Erythroblast (primary cell): ENCODE measurements at regions not wholly inside any gene's neighbourhood (a gene's known extent, or its start where the extent isn't known, plus 50 kb on each side); places are given as distances from the start of the nearest gene placed in this dataset.
"Not testable (repeated sequence)": the region's sequence is repeated elsewhere in the genome, so short reads cannot be mapped to it uniquely, and the experiment has no call there.

ENCODE experiments used
- DNase-seq, 2 experiments: peaks; one replicate each; lab custom pipeline; 2025; lab: John Stamatoyannopoulos, UW
- GATA1 ChIP-seq: IDR thresholded peaks from 2 replicates; pipeline ENCODE4 v1.6.1; 2011; ENCODE audit warnings: low read depth, mild to moderate bottlenecking, control low read depth, low read length, moderate library complexity
- POLR2A ChIP-seq: IDR thresholded peaks from 2 replicates; pipeline ENCODE4 v1.6.1; 2011; ENCODE audit warnings: mild to moderate bottlenecking, low read length

GRCh38 chr2:150120326-150120955 is 367.0 kb downstream of the RND3 start:
- DNase-seq = no peak
- TF ChIP-seq POLR2A (no peak), GATA1 (no peak)

- DNase-seq = no peak
- TF ChIP-seq POLR2A (no peak), GATA1 (no peak)
Measured at GRCh38 chr2:150119819-150120218, 367.6 kb downstream of the RND3 start.

- not testable (repeated sequence) for DNase-seq
Measured at GRCh38 chr2:150114089-150114488, 373.4 kb downstream of the RND3 start.

GRCh38 chr2:150110548-150110947 is 376.9 kb downstream of the RND3 start:
- no peak for DNase-seq

DNA sequence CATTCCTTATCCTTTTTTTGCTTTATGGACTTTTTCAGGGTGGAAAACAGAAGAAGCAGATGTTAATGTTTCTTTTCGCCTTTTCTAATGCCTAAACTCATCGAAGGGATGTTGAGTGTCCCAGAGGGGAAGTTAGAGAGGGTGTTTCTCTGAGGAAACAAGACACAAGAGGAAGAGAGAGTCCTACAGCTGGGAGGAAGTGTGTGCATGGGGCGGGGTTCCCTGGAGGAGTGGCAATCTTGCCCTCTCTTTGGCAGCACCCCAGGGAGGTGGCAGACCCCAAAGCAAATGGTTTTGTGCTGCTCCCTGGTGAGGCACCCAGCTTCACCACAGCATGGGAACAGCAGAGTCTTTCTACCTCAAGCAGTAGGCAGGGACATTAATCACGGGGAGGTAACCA is 377.6 kb downstream of the RND3 start:
- TF ChIP-seq POLR2A (no peak), GATA1 (no peak)

More at GRCh38 chr2:150110548-150110947, 376.9 kb downstream of the RND3 start:
- TF ChIP-seq POLR2A = no peak
- TF ChIP-seq GATA1 = no peak

DNA sequence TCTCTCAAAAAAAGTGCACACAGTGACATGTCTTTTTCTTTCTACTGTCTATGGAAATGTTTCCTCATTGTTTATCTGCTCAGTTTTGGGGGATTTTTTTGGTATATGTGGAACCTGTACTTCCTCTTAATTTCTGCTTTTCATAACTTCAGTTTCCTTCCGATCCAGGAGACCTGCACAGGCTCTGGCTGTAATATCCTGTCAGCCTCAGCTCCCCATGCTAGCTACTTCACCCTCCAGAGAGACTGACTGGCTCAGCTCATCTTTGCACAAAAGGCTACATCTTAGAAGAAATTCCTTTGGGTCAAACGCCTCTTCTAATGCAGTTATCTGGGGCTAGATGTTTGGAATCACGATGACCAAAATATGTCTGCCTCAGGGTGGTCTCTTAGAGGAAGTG is 378.4 kb downstream of the RND3 start:
- TF ChIP-seq POLR2A (no peak), GATA1 (no peak)

More for the DNA sequence above, 377.6 kb downstream of the RND3 start:
- DNase-seq = no peak

DNA sequence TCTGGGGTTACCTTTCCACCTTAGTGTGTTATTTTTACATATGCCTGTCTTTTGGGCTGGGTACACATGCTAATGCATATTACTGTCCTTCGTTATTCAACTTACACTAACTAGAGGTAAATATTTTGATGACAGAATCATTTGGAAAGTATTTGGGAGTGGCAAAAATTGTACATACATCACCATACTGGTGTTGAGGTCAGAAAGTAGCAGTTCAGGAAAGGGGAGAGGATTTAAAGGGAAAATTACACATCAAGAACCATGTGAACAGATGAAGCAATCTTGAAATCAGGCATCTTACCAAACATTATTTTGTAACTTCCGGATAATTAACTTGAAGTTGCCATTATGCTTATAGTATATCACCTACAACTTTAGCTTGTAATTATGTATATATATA is 379.7 kb downstream of the RND3 start:
- DNase-seq = no peak
- no peak for TF ChIP-seq POLR2A
- no peak for TF ChIP-seq GATA1

More for the DNA sequence above, 378.4 kb downstream of the RND3 start:
- no peak for DNase-seq

DNA sequence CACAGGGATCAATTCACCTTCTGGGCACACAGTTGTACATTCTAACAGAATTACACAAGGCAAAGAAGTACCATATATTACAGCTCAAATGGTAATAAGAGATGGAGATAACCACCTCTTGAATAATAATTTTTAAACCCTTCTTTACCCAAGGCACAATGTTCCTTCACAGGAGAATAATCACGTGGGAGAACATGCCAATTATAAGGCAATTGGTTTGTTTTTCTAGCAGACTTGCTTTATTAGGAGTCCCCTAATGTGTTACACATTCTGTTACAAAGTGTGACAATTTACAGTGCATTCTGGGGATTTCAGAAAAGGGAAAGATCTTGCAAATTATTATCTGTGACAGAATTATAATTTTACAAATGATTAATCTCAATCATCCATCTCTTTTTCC is 380.3 kb downstream of the RND3 start:
- no peak for DNase-seq
- TF ChIP-seq GATA1 = no peak
- no peak for TF ChIP-seq POLR2A

- DNase-seq = no peak
- no peak for TF ChIP-seq POLR2A
- no peak for TF ChIP-seq GATA1
Measured at GRCh38 chr2:150101947-150102346, 385.5 kb downstream of the RND3 start.

GRCh38 chr2:150100834-150101233 is 386.6 kb downstream of the RND3 start:
- TF ChIP-seq POLR2A = no peak

GRCh38 chr2:150100336-150100735 is 387.1 kb downstream of the RND3 start:
- TF ChIP-seq POLR2A = no peak
- TF ChIP-seq GATA1 = no peak
- no peak for DNase-seq

More at GRCh38 chr2:150100834-150101233, 386.6 kb downstream of the RND3 start:
- no peak for DNase-seq

- TF ChIP-seq POLR2A (no peak), GATA1 (no peak)
- no peak for DNase-seq
Measured at GRCh38 chr2:150099805-150100204, 387.7 kb downstream of the RND3 start.

DNA sequence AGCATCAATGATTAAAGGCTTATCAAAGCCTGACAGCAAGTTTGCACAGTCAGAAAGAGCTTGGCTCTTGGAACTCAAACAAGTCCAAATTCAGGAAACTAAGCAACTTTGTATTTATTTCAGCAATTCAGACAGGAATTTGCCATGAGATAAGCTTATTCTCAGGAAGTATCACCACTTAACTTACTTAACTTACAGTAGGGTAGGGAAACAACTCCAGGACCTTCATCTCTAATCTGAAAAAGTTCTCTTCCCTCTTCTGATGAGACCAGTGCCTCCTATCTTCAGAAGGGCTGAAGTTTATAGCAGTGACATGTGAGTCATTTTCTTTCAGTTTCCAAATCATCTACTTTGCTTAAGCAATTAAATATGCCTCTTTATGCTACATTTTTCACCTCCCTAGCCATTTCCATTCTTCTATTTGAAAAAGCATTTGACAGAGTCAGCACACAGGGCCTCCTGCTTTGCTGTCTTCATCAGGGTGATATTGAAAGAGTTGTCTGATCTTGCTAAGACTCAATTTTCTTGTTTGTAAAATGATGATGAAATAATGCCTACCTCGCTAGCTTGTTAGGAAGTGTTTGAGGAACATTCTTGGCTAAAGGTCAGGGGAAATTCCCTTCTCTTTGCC is 389.5 kb downstream of the RND3 start:
- no peak for DNase-seq
- no peak for TF ChIP-seq GATA1
- TF ChIP-seq POLR2A = no peak

- DNase-seq = no peak
- TF ChIP-seq GATA1 = no peak
- TF ChIP-seq POLR2A = no peak
Measured at GRCh38 chr2:150097402-150097801, 390.1 kb downstream of the RND3 start.
